Activated CD4-positive, alpha-beta T cell treated with anti-CD3 and anti-CD28 coated beads, Interleukin-2, Interleukin-4, amounts not matched to agents 100 ng/mL and 50 ng/mL, durations not matched to agents 16 hours and 8 hours (primary cell): ENCODE measurements at regions not wholly inside any gene's neighbourhood (a gene's known extent, or its start where the extent isn't known, plus 50 kb on each side); places are given as distances from the start of the nearest gene placed in this dataset.

Experiments
- DNase-seq: peaks from one replicate; pipeline ENCODE4 v3.0.0-alpha.2; 2020; ENCODE audit warnings: low spot score

DNA sequence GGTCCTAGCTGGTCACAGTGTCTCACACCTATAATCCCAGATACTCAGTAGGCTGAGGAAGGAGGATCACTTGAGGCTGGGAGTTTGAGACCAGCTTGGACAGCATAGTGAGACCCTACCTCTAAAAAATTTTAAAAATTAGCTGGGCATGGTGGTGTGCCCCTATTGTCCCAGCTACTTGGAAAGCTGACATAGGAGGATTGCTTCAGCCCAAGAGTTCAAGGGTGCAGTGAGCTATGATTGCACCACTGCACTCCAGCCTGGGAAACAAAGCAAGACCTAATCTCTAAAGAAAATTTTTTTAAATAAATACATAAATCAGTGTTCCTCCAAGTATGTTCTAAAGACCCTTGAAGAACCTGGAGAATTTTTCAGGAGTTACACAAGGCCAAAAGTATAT lies 50.6 kb upstream of the GNAO1 start:
- no peak for DNase-seq

DNA sequence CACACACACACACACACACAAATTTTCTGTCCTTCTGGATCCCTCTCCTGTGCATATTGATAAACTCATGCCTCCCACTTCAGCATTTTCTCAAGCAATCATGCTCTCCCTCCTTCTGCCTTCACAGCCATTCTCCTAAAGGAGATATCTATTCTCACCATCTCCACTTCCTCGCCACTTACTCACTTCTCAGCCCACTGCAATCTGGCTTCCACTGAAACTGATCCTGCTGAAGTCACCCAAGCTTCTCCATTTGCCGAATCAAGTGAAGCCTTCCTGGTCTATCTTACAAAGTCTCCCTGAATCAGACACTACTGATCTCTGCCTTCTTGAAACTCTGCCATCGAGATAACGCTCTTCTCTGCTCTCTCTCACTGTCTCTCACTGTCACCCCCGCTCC lies 54.0 kb upstream of the GNAO1 start:
- DNase-seq = peak; percentile 5

DNA sequence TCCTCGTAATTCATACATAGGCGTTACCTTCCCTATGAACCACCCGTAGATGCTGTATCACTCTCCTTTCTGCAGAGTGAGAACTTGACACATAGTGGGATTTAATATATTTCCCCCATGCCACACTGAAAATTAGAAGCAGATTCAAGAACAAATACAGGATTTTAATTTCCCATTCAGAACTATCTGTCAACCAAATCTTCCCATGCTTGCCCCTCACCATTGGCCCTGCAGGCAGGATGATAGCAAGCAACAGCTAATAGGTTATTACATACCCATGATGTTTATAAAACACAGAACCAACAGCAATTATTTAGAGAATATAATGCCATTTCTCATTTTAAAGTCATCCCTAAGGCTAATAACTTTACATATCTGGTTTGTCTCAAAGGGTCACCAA lies 55.0 kb upstream of the GNAO1 start:
- no peak for DNase-seq

DNA sequence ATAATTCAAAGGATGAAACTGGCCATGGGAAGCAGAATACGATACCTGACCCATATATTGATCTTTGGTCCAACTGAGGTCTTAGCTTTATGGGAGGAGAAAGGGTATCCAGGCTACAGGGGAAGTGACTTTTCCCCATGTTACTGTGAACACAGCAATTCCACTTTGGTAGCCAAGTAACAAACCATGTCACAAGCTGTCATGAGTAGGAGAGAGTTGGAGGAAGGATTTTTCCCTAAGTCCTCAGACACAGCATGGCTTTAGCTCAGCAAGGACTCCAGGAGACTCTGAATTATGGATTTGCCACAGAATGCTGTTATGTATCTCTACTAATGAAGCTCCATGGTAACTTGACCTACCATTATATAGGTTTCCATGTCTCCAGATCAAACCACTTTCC lies 56.5 kb upstream of the GNAO1 start:
- no peak for DNase-seq

DNA sequence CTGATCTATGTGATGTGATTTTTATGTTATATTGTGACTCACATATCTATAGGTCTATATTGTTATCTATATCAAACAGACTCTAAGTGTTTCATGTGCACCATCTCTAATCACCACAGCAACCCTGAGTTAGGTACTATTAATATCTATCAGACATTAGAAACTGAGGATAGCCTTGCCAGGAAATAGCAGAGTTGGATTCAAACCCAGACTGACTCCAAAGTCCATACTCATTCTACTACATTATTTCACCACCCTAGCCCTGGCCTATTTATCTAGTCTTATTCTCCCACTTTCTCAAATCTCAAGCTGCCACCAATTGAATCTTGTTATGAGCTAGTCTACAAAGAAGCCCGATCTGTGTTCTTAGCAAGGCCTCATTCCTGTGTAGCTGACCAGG lies 65.4 kb upstream of the GNAO1 start:
- DNase-seq = no peak

DNA sequence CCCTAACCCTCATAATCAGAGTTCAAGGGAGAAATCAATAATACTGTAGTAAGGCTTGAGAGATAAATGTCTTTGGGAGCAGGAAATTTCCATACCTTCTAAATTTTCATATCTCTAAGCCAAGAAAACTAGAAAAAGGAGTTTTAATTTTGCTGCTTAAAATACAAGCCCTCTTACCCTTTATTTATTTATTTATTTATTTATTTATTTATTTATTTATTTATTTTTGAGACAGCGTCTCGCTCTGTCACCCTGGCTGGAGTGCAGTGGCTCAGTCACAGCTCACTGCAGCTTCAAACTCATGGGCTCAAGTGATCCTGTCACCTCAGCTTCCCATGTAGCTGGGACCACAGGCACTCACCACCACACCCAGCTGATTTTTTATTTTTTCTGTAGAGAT lies 69.0 kb upstream of the GNAO1 start:
- no peak for DNase-seq

DNA sequence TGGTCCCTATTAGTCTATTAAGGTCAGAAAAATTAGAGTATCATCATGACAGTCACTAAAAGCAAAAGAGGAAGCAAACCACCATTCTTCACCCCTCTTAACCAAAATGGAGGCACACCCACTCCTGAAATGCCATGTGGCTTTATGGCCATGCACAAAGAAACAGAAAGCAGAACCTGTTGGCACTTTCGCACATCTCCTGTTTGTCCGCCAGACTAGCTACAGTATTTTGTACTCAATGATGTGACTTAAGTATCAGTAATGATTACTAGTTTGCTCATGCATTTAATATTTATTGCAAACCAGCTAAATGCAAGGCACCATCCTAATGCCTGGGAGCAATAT lies 70.2 kb upstream of the GNAO1 start:
- no peak for DNase-seq

- DNase-seq = no peak
These were observed 70.7 kb upstream of the GNAO1 start for GRCh38 chr16:56120447-56121155.

DNA sequence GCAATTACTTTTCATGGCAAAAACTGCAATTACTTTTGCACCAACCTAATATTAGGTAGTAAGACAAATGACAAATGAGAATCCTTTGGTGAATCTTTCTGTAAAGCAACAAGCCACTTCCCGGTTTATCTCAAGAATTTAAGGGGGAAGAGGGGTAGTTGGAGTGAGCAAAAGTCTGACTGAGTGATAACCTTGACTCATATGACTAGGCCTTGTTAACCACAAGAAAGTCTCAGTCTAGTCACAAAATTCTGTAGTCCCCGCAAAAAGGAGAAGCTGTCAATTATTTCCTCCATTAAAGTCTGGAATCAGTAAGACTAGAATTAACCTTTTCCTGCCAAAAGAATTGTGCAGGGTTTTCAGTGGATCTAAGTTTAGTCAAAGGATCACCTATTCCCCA lies 72.2 kb upstream of the GNAO1 start:
- peak; percentile 29 for DNase-seq

- no peak for DNase-seq
These were observed 74.7 kb upstream of the GNAO1 start for GRCh38 chr16:56116577-56116964.

- no peak for DNase-seq
These were observed 75.3 kb upstream of the GNAO1 start for GRCh38 chr16:56115817-56116576.

DNA sequence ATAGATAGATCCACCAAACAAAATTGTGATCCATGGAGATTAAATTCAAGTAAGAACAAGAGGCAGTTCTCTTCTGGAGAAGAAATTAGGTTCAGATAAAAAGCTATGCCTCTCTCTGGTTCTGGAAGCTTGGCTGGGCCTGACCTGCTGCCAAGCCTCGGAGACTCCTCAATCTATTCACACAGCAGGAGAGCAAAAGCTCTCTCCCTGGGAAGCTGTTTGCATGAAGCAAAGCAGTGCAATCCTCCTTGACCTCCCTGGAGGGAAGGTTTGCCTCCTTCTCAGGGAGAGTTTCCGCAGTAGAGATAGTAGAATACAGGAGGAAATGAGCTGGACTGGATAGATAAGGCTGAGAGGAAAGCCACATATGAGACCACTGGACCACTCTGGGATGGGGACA lies 78.1 kb upstream of the GNAO1 start:
- DNase-seq = no peak

GRCh38 chr16:56111100-56111499 lies 80.2 kb upstream of the GNAO1 start:
- no peak for DNase-seq

GRCh38 chr16:56109994-56110393 lies 81.3 kb upstream of the GNAO1 start:
- DNase-seq = no peak

- DNase-seq = no peak
These were observed 82.1 kb upstream of the GNAO1 start for GRCh38 chr16:56109205-56109604.

DNA sequence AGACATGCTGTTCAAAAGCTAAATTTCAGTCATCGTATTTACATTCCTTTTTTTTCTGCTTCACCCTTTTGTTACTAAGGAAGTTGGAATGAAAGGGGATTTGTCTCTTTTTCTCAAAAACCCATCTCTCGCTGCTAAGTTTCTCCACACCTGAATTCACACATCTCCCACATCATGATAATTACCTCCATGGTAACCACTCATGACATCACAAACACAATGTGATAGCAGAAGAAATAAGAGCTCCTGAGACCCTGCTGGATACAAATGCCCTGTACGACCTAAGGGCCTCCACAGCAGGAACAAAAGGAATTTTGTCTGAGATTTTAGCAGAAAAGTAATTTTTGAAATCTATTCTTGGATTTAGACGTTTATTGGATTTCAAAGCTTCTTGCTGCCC lies 82.6 kb upstream of the GNAO1 start:
- no peak for DNase-seq

DNA sequence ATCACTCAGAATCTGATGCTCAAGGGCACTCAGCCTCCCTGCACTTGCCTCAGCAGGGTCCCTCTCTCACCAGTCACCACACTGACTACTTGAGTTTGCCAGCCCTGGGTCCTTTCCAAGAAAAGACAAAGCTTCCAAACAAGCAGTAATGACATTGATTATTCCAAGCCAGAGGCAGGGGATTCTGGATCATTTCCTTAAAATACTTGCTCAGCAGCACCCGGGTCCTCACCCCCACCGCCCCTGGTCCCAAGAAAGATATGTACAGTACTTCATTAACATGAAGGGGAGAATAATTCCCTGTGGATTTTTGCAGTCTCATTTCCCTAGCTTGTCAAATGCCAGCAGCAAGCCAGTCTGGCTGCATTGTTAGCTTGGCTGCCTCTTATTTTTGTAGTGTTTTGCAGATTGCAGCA lies 83.2 kb upstream of the GNAO1 start:
- DNase-seq = no peak

DNA sequence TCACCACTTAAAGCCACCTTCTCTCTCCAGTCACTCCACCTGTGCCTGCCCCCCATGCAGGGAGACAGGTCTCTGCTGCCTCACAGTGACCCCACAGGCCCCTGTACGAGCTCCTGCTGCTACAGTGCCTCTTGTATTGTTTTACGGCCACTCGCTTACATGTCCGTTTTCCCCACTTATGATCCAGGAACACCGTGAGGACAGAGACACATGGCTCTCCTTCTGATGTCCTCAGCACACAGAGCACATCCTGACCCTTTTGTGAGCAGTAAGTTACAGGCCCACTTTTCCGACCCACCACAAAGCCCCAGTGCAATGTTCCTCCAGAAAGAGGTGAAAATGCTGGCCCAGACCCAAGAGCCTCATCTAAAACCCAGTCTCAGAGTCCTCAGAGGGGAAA lies 84.8 kb upstream of the GNAO1 start:
- DNase-seq = no peak

DNA sequence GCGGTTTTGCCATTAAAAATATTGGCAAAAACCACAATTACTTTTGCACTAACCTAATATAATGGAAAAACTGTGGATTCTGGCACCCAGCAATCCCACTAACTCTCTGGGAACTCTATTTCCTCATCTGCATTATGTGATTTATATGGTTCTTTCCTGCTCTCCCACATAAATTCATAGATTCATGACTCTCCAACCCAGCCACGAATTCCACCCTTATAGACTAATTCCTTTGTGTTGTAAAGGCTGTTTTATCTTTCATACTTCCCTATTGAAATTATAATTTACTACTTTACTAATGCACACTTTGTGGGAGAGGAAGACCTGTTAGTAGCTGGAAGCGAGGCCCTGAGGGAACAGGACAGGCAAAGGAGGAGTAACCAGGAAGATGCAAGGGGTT lies 88.4 kb upstream of the GNAO1 start:
- DNase-seq = no peak

GRCh38 chr16:56102183-56102686 lies 89.1 kb upstream of the GNAO1 start:
- DNase-seq = no peak

GRCh38 chr16:56101480-56101879 lies 89.8 kb upstream of the GNAO1 start:
- no peak for DNase-seq

GRCh38 chr16:56097306-56097705 lies 94.0 kb upstream of the GNAO1 start:
- no peak for DNase-seq

DNA sequence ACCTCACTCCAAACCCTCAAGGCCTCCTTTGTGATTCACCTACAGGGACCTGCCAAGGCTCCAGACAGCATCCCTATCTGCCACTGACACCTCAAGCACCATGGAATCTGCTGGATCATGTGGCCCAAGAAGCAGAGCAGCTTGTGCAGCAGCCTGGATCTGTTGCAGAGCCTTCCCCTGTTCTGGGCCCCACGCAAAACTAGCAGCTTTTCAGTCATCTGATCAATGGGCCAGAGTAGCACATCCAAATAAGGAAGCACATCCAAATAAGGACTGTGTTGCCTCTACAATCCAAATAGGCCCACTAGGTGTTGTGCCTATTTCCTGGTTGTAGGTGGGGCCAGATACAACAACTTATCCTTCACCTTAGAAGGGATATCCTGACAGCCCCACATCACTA lies 97.1 kb upstream of the GNAO1 start:
- no peak for DNase-seq

- DNase-seq = no peak
These were observed 98.2 kb upstream of the GNAO1 start for GRCh38 chr16:56093055-56093454.
